ENCODE measurements at regions not wholly inside any gene's neighbourhood (a gene's known extent, or its start where the extent isn't known, plus 50 kb on each side); places are given as distances from the start of the nearest gene placed in this dataset.

GRCh38 chr2:111691164-111691875 lies 192.7 kb downstream of the ANAPC1 start:
- in situ Hi-C loops (cut with MboI; ENCODE audit: low pct_ligation_motif_present in 1 of 4, low pct_unique_long_range_greater_than_20kb in 1 of 4, low sequenced_read_pairs in 3 of 4), result loop anchor here in 1 of 4 donors (25.0 kb wide), 1 partner anchor 579 kb away; the partner anchor contains the start of gene BCL2L11

GRCh38 chr2:111692311-111692710 lies 191.7 kb downstream of the ANAPC1 start:
- Histone ChIP-seq H3K9me3 (no peaks in the 10 kb centered on the region), H3K4me1 (peaks cover 0 to 6% (median 3%) of the 10 kb centered on the region in 4 donors), H3K4me3 (no peak overlapping the region), H3K36me3 (no peaks in the 10 kb centered on the region), H3K27ac (no peak overlapping the region), H3K27me3 (no peaks in the 10 kb centered on the region)
- TF ChIP-seq CTCF (IDR thresholded peaks at IDR 0.05), result peak in 1 of 5 experiments; percentile 19
- TF ChIP-seq POLR2AphosphoS5 (IDR thresholded peaks at IDR 0.05), result no peak
- intact Hi-C loops (cut with DNase I; ENCODE audit: low total_unique reads) (no loop called here), in situ Hi-C loops (cut with MboI; ENCODE audit: low pct_ligation_motif_present in 1 of 4, low pct_unique_long_range_greater_than_20kb in 1 of 4, low sequenced_read_pairs in 3 of 4) (loop anchor here in 1 of 4 donors (25.0 kb wide), 1 partner anchor 580 kb away; the partner anchor contains the start of gene BCL2L11)
- DNase-seq, result no peak
- WGBS, 2 donors (ENCODE audit: low coverage in 1 of 2), result 77 to 100% methylated on average over 1 to 2 of the region's 2 CpGs

More at GRCh38 chr2:111691164-111691875, 192.7 kb downstream of the ANAPC1 start:
- Histone ChIP-seq H3K4me1 (peaks cover 0 to 3% (median 0%) of the 10 kb centered on the region in 4 donors), H3K27ac (no peak overlapping the region), H3K9me3 (no peaks in the 10 kb centered on the region), H3K36me3 (no peaks in the 10 kb centered on the region), H3K27me3 (no peaks in the 10 kb centered on the region), H3K4me3 (no peak overlapping the region)
- DNase-seq, result no peak
- intact Hi-C loops (cut with DNase I; ENCODE audit: low total_unique reads), result no loop called here
- WGBS, 2 donors (ENCODE audit: low coverage in 1 of 2), result 87 to 90% methylated on average over 5 of the region's 5 CpGs
- TF ChIP-seq POLR2A (IDR thresholded peaks at IDR 0.05) (no peak), CTCF (IDR thresholded peaks at IDR 0.05) (no peak), POLR2AphosphoS5 (IDR thresholded peaks at IDR 0.05) (no peak), EP300 (IDR thresholded peaks at IDR 0.05; ENCODE audit: low read depth) (no peak)

GRCh38 chr2:111694700-111695101 lies 189.3 kb downstream of the ANAPC1 start:
- intact Hi-C loops (cut with DNase I; ENCODE audit: low total_unique reads), result no loop called here
- H3K4me1 ChIP-seq, result peaks cover 0 to 30% (median 21%) of the 10 kb centered on the region in 4 donors
- TF ChIP-seq EP300 (IDR thresholded peaks at IDR 0.05; ENCODE audit: low read depth) (no peak), POLR2A (IDR thresholded peaks at IDR 0.05) (no peak)
- in situ Hi-C loops (cut with MboI; ENCODE audit: low pct_ligation_motif_present in 1 of 4, low pct_unique_long_range_greater_than_20kb in 1 of 4, low sequenced_read_pairs in 3 of 4), result loop anchor here in 1 of 4 donors (25.0 kb wide), 1 partner anchor 582 kb away; the partner anchor contains the start of gene BCL2L11
- 58% methylated on average over 3 of the region's 3 CpGs; no CpG with 5 or more reads in 1 of the 2 donors for WGBS, 2 donors (ENCODE audit: low coverage in 1 of 2)
- DNase-seq, result no peak
- H3K4me3 ChIP-seq, result no peak overlapping the region
- no peaks in the 10 kb centered on the region for H3K36me3 ChIP-seq
- no peaks in the 10 kb centered on the region for H3K9me3 ChIP-seq
- H3K27ac ChIP-seq, result no peak overlapping the region
- H3K27me3 ChIP-seq, result no peaks in the 10 kb centered on the region

GRCh38 chr2:111695441-111696007 lies 188.5 kb downstream of the ANAPC1 start:
- intact Hi-C loops (cut with DNase I; ENCODE audit: low total_unique reads), result no loop called here

More at GRCh38 chr2:111695441-111696007, 188.5 kb downstream of the ANAPC1 start:
- no peaks in the 10 kb centered on the region for H3K9me3 ChIP-seq
- 94% methylated on average over 7 to 8 of the region's 8 CpGs for WGBS, 2 donors (ENCODE audit: low coverage in 1 of 2)
- no peak overlapping the region for H3K27ac ChIP-seq
- H3K4me1 ChIP-seq, result peaks cover 0 to 33% (median 21%) of the 10 kb centered on the region in 4 donors
- no peaks in the 10 kb centered on the region for H3K27me3 ChIP-seq
- in situ Hi-C loops (cut with MboI; ENCODE audit: low pct_ligation_motif_present in 1 of 4, low pct_unique_long_range_greater_than_20kb in 1 of 4, low sequenced_read_pairs in 3 of 4), result loop anchor here in 1 of 4 donors (25.0 kb wide), 1 partner anchor 583 kb away; the partner anchor contains the start of gene BCL2L11
- no peak overlapping the region for H3K4me3 ChIP-seq
- no peak for TF ChIP-seq POLR2AphosphoS5 (IDR thresholded peaks at IDR 0.05)
- TF ChIP-seq POLR2A (IDR thresholded peaks at IDR 0.05), result no peak
- no peak for TF ChIP-seq EP300 (IDR thresholded peaks at IDR 0.05; ENCODE audit: low read depth)
- TF ChIP-seq CTCF (IDR thresholded peaks at IDR 0.05), result no peak
- no peaks in the 10 kb centered on the region for H3K36me3 ChIP-seq
- DNase-seq, result no peak
